Central memory CD8-positive, alpha-beta T cell (primary cell): ENCODE measurements at regions not wholly inside any gene's neighbourhood (a gene's known extent, or its start where the extent isn't known, plus 50 kb on each side); places are given as distances from the start of the nearest gene placed in this dataset.

ENCODE experiments used
- ATAC-seq: fragments of 150-1000 bp; cut with Tn5 transposase; replicated peaks from 2 replicates; pipeline ENCODE4 v1.10.0; 2022; ENCODE audit warnings: mild to moderate bottlenecking, moderate FRiP score, moderate number of reproducible peaks; ENCODE audit not compliant: poor library complexity, severe bottlenecking; ENCODE audit errors: extremely low read depth
- DNase-seq, 2 donors: peaks; one replicate each; pipeline ENCODE4 v3.0.0; 2021; ENCODE audit warnings: low spot score in 2 of 2
- H3K27ac Mint-ChIP-seq: one replicate; pipeline ENCODE4 v1.8.0; 2022; ENCODE audit warnings: low read depth, mild to moderate bottlenecking, moderate library complexity, mixed read lengths
- H3K27me3 Mint-ChIP-seq: one replicate; pipeline ENCODE4 v1.8.0; 2022; ENCODE audit warnings: mixed read lengths
- H3K36me3 Mint-ChIP-seq: one replicate; pipeline ENCODE4 v1.8.0; 2022; ENCODE audit warnings: mild to moderate bottlenecking, moderate library complexity, mixed read lengths; ENCODE audit not compliant: insufficient read depth
- H3K4me1 Mint-ChIP-seq: one replicate; pipeline ENCODE4 v1.8.0; 2022; ENCODE audit warnings: mixed read lengths
- H3K4me3 Mint-ChIP-seq: one replicate; pipeline ENCODE4 v1.8.0; 2022; ENCODE audit warnings: mild to moderate bottlenecking, moderate library complexity, mixed read lengths
- H3K9me3 Mint-ChIP-seq: one replicate; pipeline ENCODE4 v1.8.0; 2022; ENCODE audit warnings: mixed read lengths

DNA sequence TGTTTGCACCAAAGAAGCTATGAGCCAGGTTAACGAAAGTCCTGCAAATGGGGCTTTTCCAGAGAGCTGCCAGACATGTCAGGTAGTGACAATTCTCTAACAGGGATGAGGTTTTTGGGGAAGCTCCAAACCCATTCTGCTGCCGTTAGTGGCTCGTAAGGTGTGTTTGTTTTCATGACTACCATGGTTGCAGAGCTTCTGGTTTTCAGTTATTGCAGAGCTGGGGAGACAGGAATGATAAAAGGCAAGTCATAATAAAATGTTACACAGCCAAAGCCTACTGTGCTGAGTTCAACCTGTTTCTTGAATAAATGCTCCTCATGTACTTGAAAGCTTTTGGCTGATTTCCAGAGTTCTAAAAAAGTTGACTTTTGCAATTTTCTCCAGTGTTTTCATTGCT is 209.2 kb upstream of the STK17B start:
- Mint-ChIP-seq H3K4me3 (no peak overlapping the region), H3K27ac (no peak overlapping the region), H3K4me1 (no peaks in the 10 kb centered on the region), H3K27me3 (peaks cover 26% of the 10 kb centered on the region), H3K9me3 (no peaks in the 10 kb centered on the region), H3K36me3 (no peaks in the 10 kb centered on the region)
- no peak for ATAC-seq
- no peak for DNase-seq

DNA sequence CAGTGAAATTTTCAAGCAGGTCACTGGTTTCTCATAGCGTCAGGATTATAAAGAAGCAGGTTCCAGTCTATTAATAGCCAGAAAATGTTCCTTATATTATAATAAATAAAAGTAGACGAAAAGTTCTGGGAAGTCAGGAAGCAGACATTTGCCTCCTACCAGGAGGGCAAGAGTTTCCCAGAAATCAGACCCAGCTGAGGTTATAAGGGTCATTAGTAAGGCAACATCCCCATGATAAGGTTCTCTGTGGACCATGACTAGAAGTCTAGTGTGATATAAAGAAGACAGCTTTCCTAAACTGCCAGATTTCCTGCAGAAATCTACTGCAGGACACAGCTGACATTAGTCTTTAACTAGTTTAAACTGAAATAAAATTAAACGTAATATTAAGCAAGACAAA is 210.1 kb upstream of the STK17B start:
- no peaks in the 10 kb centered on the region for H3K9me3 Mint-ChIP-seq
- H3K27ac Mint-ChIP-seq, result no peak overlapping the region
- no peaks in the 10 kb centered on the region for H3K36me3 Mint-ChIP-seq
- peaks cover 17% of the 10 kb centered on the region for H3K27me3 Mint-ChIP-seq
- ATAC-seq (no peak), DNase-seq (no peak)
- H3K4me3 Mint-ChIP-seq, result no peak overlapping the region
- no peaks in the 10 kb centered on the region for H3K4me1 Mint-ChIP-seq

DNA sequence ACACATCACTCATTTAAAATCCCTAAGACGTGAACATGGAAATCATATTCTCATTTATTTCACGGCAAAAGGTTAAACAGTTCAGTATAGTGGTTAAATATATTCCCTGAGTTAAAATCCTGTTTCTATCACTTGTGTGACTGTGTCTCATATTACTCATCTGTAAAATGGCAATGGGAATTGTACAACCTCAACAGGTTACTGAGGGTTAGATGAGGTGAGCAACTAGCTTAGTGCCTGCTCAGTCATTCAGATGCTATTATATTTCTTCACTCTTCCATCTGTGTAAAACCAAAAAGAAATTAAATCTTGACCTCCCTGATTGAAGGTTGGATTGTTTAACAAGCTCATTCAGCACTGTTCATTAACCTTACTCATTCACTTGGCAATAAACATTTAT is 212.4 kb upstream of the STK17B start:
- Mint-ChIP-seq H3K27ac (no peak overlapping the region), H3K9me3 (no peaks in the 10 kb centered on the region), H3K36me3 (no peaks in the 10 kb centered on the region), H3K4me1 (no peaks in the 10 kb centered on the region), H3K4me3 (no peak overlapping the region), H3K27me3 (no peaks in the 10 kb centered on the region)
- no peak for DNase-seq
- ATAC-seq, result no peak

DNA sequence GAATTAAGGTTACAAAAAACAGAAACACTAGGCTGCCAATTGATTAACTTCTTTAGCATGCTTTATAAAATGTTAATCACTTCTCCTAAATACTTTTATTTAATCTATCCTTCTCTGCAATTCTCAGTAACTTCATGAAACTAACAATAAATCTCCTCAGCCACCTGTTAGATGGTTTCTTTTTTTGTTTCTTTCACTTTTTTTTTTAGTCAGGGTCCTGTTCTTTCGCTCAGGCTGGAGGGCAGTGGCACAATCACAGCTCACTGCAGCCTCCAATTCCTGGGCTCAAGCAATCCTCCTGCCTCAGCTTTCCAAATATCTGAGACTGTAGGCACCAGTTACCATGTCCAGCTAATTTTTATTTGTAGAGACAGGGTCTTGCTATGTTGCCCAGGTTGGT is 213.4 kb upstream of the STK17B start:
- no peaks in the 10 kb centered on the region for H3K36me3 Mint-ChIP-seq
- no peaks in the 10 kb centered on the region for H3K4me1 Mint-ChIP-seq
- H3K27me3 Mint-ChIP-seq, result no peaks in the 10 kb centered on the region
- no peak overlapping the region for H3K4me3 Mint-ChIP-seq
- H3K27ac Mint-ChIP-seq, result no peak overlapping the region
- H3K9me3 Mint-ChIP-seq, result no peaks in the 10 kb centered on the region
- ATAC-seq (no peak), DNase-seq (no peak)

DNA sequence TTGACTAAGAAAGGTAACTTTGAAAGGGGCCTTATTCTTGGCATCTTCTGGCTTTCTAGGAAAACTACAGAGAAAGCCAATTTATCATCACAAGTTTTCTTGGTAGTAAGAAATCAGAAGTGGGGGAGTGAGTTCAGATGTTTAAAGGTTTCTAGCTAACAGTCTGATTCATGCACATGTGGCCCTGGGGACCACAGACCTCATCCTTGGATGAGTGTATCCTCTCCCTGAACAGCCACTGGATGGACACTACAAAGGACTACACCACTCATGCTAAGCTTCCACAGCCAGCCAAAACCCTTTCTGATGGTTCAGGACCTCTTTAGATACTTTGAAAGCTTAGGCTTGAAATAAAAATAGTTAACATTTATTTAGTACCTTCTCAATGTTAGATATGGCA is 218.3 kb upstream of the STK17B start:
- Mint-ChIP-seq H3K4me1 (no peaks in the 10 kb centered on the region), H3K27me3 (peaks cover 31% of the 10 kb centered on the region), H3K36me3 (peaks cover 2% of the 10 kb centered on the region), H3K9me3 (no peaks in the 10 kb centered on the region), H3K27ac (no peak overlapping the region), H3K4me3 (no peak overlapping the region)
- DNase-seq, result no peak
- ATAC-seq, result no peak

DNA sequence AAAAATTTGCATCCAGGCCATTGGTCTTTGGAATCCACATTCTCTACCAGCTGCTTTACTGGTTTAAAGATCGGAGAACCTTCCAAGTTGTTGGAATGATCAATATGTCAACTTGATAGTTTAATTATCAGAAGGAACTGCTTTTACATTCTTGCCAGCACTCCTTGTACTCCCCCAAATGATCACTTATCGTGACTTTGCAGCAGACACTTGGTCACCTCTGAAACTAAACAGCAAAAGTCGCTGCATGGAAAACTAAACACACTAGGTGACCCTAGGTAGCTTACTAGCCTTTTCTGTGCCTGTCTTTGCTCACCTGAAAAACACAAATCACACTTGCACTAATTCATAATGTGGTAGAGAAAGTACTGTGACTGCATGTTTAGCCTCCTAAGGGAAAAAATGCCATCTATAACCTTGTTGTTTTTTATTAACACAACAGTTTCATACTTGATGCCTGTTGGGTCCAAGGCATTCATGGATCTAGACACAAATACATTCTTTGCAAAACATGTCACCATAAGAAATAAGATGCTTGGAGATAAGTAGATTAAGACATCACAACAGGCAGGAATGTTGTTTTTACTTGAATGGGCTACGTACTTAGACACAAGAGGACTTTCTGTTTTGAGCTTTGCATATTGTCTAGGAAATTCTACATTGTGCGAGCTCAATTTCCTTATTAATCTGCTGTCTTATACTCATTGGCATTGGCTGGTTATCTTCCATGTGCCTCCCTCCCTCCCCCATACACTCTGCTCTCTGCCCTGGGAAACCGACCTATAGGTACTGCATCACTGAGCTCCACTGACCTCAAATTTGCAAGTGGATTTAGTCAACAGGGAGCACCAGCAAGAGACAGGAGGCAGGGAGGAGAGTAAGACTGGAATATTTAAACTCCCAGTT is 219.1 kb upstream of the STK17B start:
- DNase-seq, result no peak
- Mint-ChIP-seq H3K27ac (no peak overlapping the region), H3K4me3 (no peak overlapping the region), H3K9me3 (no peaks in the 10 kb centered on the region), H3K27me3 (peaks cover 40% of the 10 kb centered on the region), H3K36me3 (peaks cover 2% of the 10 kb centered on the region), H3K4me1 (no peaks in the 10 kb centered on the region)
- ATAC-seq, result no peak

DNA sequence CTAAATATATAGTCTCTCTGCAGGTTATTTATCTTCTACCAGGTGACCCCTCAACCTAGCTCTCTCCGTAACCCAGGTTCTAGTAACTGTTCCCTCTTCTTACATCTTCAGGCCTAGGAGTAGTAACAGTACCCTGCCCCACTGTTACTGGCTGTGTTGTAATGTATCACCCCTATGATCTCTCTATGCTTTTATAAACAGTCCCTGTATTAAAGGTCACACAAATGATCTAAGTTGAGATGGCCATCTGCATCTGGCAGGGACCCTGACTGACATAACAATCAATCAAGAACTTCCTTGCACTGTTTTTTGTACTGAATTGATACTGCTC is 219.7 kb upstream of the STK17B start:
- Mint-ChIP-seq H3K27ac (no peak overlapping the region), H3K4me1 (no peaks in the 10 kb centered on the region), H3K9me3 (no peaks in the 10 kb centered on the region), H3K4me3 (no peak overlapping the region), H3K36me3 (peaks cover 2% of the 10 kb centered on the region), H3K27me3 (peaks cover 42% of the 10 kb centered on the region)
- no peak for ATAC-seq
- DNase-seq, result no peak

DNA sequence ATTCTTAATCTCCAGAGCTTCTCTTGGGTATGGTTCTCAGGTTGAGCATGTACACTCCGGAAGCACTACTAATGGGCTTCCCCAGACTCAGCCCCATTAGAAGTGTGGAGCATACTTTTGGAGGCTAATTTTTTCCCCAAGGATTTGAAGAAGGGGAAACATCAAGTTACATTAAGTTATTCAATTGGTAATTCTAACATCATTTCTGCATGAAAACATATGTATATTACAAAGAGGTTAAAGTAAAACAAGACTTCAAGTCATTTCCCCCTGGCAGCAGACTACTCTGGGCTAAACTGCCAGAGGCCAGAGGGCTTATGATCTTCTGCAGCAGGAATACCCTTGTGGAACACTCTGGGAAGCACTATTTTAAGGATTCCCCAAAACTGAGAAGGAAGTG is 227.7 kb upstream of the STK17B start:
- Mint-ChIP-seq H3K27me3 (peaks cover 16% of the 10 kb centered on the region), H3K36me3 (no peaks in the 10 kb centered on the region), H3K9me3 (no peaks in the 10 kb centered on the region), H3K4me1 (no peaks in the 10 kb centered on the region), H3K4me3 (no peak overlapping the region), H3K27ac (no peak overlapping the region)
- ATAC-seq (no peak), DNase-seq (no peak)

DNA sequence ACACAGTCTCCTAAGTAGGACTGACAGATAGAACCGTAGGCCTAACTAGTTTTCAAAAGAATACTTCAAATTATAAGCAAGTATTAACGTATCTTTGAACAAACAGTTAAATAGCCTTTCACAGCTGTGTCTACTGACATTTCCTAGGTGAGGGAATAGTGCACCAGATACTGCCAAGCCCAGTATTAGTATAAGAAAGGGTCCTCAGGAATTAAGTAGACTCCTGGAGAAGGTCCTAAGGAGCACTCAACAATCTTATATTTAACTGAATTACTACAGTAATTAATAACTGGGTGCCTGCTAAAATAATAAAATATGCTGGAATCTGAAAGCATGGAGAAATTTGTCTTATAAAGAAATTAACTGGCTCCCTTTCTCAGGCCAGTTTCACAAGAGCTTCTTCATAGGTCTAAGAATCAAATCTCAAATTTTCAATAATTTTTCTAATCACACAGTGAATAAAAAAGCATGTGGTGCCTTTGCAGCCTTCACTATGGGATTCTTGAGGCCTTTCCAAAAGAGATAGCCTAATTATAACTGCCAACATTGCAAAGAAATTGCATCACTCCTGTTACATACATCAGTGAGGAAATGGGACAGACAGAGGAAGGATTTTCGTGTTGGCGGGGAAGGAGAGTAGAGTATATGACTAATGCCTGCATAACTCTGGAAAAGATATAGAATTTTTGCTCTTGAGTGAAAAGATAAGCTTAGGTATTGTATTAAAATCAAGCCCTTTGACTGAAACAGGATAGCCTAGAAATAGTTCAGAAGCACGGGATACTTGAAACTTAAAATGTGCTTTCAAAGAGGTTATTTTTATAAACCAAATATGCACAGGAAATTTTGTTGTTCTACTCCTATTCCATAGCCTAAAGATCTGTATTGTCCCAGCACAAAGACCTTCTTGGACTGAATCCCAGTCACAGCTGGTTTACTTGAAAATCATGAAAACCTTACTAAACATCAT is 228.6 kb upstream of the STK17B start:
- Mint-ChIP-seq H3K27ac (no peak overlapping the region), H3K27me3 (peaks cover 7% of the 10 kb centered on the region), H3K36me3 (no peaks in the 10 kb centered on the region), H3K4me3 (no peak overlapping the region), H3K9me3 (no peaks in the 10 kb centered on the region), H3K4me1 (no peaks in the 10 kb centered on the region)
- DNase-seq, result no peak
- no peak for ATAC-seq

DNA sequence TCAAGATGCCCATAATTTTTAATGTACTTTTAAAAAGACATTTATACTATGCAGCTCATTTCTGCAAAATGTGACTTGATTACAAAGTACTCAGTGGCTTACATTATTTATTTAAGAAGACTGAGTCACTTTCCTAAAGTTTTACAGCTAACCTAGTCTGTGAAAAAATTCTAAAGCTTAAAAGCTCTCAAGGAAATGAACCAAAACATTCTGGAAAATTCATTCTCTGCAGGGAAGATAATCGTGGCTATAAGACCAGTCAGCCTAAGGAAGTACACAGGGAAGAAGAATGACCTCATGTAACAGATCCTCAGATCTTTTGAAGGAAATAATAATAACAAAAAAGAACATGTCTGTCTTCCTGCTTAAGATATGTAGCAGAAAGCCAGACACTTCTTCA is 232.1 kb upstream of the STK17B start:
- Mint-ChIP-seq H3K27me3 (no peaks in the 10 kb centered on the region), H3K4me1 (no peaks in the 10 kb centered on the region), H3K9me3 (no peaks in the 10 kb centered on the region), H3K4me3 (no peak overlapping the region), H3K36me3 (no peaks in the 10 kb centered on the region), H3K27ac (no peak overlapping the region)
- no peak for ATAC-seq
- no peak for DNase-seq

DNA sequence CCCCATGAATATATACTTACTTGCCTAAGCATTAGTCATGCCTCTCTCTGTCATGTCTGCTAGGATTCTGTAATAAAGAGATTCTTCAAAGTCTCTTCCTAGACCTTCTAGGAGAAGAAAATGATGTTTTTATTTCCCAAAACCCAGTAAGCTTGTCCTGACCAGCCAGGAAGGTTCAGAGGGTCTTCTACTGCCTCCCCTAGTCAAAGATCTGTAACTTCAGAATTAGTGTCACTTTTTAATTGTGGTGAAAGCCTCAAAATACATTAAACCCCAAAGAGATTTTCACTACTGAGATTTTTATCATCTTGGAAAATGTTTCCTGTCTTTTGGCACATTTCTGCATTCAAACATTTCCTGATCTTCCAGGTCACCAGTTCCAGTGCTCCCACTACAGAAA is 232.9 kb upstream of the STK17B start:
- Mint-ChIP-seq H3K9me3 (no peaks in the 10 kb centered on the region), H3K4me1 (no peaks in the 10 kb centered on the region), H3K27ac (no peak overlapping the region), H3K36me3 (no peaks in the 10 kb centered on the region), H3K4me3 (no peak overlapping the region), H3K27me3 (no peaks in the 10 kb centered on the region)
- no peak for DNase-seq
- ATAC-seq, result no peak

DNA sequence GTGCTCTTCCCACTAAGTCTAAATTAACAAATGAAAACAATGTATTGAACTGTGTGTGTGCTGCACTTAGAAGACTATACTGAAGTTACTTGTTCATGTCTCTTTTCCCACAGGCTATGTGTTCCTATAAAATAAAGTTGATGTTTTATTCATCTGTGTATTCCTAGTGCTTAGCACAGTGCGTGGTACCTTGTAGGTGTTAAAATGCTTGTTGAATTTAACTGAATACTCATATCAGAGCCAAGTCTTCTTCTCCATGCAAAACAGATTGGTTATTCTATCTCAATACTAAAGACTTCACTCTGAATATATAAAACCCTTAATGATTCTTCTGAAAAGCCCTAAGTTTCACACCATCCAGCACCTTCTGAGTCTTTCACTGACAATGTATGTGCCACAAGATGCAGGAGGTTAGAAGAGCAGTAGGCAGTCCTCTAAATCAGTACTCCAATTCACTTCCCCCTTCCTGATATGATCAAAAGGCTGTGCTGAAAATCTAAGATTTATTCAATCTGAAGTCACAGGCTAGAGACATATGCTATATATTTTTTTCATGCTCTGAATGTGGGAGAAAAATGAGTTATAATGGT is 231.7 kb upstream of the CCDC150 start:
- Mint-ChIP-seq H3K4me1 (no peaks in the 10 kb centered on the region), H3K27ac (no peak overlapping the region), H3K4me3 (no peak overlapping the region), H3K27me3 (peaks cover 14% of the 10 kb centered on the region), H3K9me3 (no peaks in the 10 kb centered on the region), H3K36me3 (no peaks in the 10 kb centered on the region)
- DNase-seq, result no peak
- ATAC-seq, result no peak
